Testis (tissue), 2 donors: ENCODE measurements at regions not wholly inside any gene's neighbourhood (a gene's known extent, or its start where the extent isn't known, plus 50 kb on each side); places are given as distances from the start of the nearest gene placed in this dataset.

ENCODE experiments used
- DNase-seq: peaks from one replicate; pipeline ENCODE4 v3.0.0-alpha.2; 2019
- H3K27ac ChIP-seq, 2 donors: fragments of 200-600 bp; sonication (generic); one replicate each; pipeline ENCODE4 v1.5.1; 2019
- H3K27me3 ChIP-seq: fragments of 200-600 bp; sonication (generic); one replicate; pipeline ENCODE4 v1.5.1; 2019
- H3K36me3 ChIP-seq: fragments of 200-600 bp; sonication (generic); one replicate; pipeline ENCODE4 v1.5.1; 2017; ENCODE audit warnings: low read depth; ENCODE audit errors: missing control alignments
- H3K4me1 ChIP-seq: fragments of 200-600 bp; sonication (generic); one replicate; pipeline ENCODE4 v1.5.1; 2019
- H3K4me3 ChIP-seq, 2 donors: fragments of 200-600 bp; sonication (generic); one replicate each; pipeline ENCODE4 v1.5.1; 2017 to 2019
- H3K9me3 ChIP-seq: fragments of 200-600 bp; sonication (generic); one replicate; pipeline ENCODE4 v1.5.1; 2017
- CTCF ChIP-seq, 3 experiments: fragments of 450-650 bp in 2 of 3; fragments of 200-600 bp in 1 of 3; sonication (generic) in 1 of 3; IDR thresholded peaks; one replicate each; pipeline ENCODE4 v1.5.1; 2016 to 2019; ENCODE audit warnings: antibody characterized with exemption in 3 of 3, mild to moderate bottlenecking in 2 of 3, moderate library complexity in 1 of 3
- POLR2A ChIP-seq: fragments of 450-650 bp; IDR thresholded peaks from one replicate; pipeline ENCODE4 v1.6.1; 2017; ENCODE audit warnings: antibody characterized with exemption, mild to moderate bottlenecking, moderate library complexity
- WGBS, 2 donors: methylation state at CpG; one replicate each; pipeline ENCODE4 v1.1.5; 2018; 5-methylcytosine and 5-hydroxymethylcytosine counted together
- intact Hi-C: fragments of 100-400 bp; cut with DNase I; formaldehyde crosslinking; loops from one replicate; pipeline ENCODE4 v1.15.1; 2023; ENCODE audit warnings: low total_unique reads

GRCh38 chr7:12788171-12788570 lies 100.7 kb downstream of the ARL4A start:
- intact Hi-C loops = no loop called here
- H3K4me3 ChIP-seq = no peak overlapping the region
- 87 to 91% methylated on average over 2 of the region's 2 CpGs for WGBS, 2 donors

GRCh38 chr7:12788591-12788990 lies 101.2 kb downstream of the ARL4A start:
- H3K27me3 ChIP-seq = no peaks in the 10 kb centered on the region
- no peaks in the 10 kb centered on the region for H3K9me3 ChIP-seq
- no peak overlapping the region for H3K27ac ChIP-seq
- no peaks in the 10 kb centered on the region for H3K4me1 ChIP-seq
- H3K36me3 ChIP-seq = no peaks in the 10 kb centered on the region
- WGBS, 2 donors = 79 to 91% methylated on average over 4 of the region's 4 CpGs
- TF ChIP-seq CTCF (IDR thresholded peaks at IDR 0.05) (no peak), POLR2A (no peak)
- no peak overlapping the region for H3K4me3 ChIP-seq
- intact Hi-C loops = no loop called here
- DNase-seq = no peak

More at GRCh38 chr7:12788171-12788570, 100.7 kb downstream of the ARL4A start:
- TF ChIP-seq POLR2A = no peak
- no peak for TF ChIP-seq CTCF (IDR thresholded peaks at IDR 0.05)
- Histone ChIP-seq H3K9me3 (no peaks in the 10 kb centered on the region), H3K4me1 (no peaks in the 10 kb centered on the region), H3K27ac (no peak overlapping the region), H3K27me3 (no peaks in the 10 kb centered on the region), H3K36me3 (no peaks in the 10 kb centered on the region)
- no peak for DNase-seq

- intact Hi-C loops = no loop called here
- no peak overlapping the region for H3K27ac ChIP-seq
- H3K4me1 ChIP-seq = no peaks in the 10 kb centered on the region
- no peak overlapping the region for H3K4me3 ChIP-seq
- no peak for DNase-seq
- H3K9me3 ChIP-seq = no peaks in the 10 kb centered on the region
- no peaks in the 10 kb centered on the region for H3K36me3 ChIP-seq
- H3K27me3 ChIP-seq = no peaks in the 10 kb centered on the region
- TF ChIP-seq CTCF (IDR thresholded peaks at IDR 0.05) (no peak), POLR2A (no peak)
- 86 to 98% methylated on average over 3 of the region's 3 CpGs for WGBS, 2 donors
These were observed 107.4 kb downstream of the ARL4A start for GRCh38 chr7:12794722-12795302.

- no peak for TF ChIP-seq CTCF (IDR thresholded peaks at IDR 0.05)
- no peak for TF ChIP-seq POLR2A
- H3K27me3 ChIP-seq = no peaks in the 10 kb centered on the region
- no peak for DNase-seq
- WGBS, 2 donors = 69 to 74% methylated on average over 4 of the region's 4 CpGs
- H3K9me3 ChIP-seq = no peaks in the 10 kb centered on the region
- no peaks in the 10 kb centered on the region for H3K4me1 ChIP-seq
- no peak overlapping the region for H3K27ac ChIP-seq
- no peaks in the 10 kb centered on the region for H3K36me3 ChIP-seq
- H3K4me3 ChIP-seq = no peak overlapping the region
- intact Hi-C loops = no loop called here
These were observed 109.1 kb downstream of the ARL4A start for GRCh38 chr7:12796397-12797127.

- TF ChIP-seq CTCF (IDR thresholded peaks at IDR 0.05) (no peak), POLR2A (no peak)
- H3K27me3 ChIP-seq = no peaks in the 10 kb centered on the region
- H3K36me3 ChIP-seq = no peaks in the 10 kb centered on the region
- no peak for DNase-seq
- no peak overlapping the region for H3K4me3 ChIP-seq
- intact Hi-C loops = no loop called here
- no peak overlapping the region for H3K27ac ChIP-seq
- H3K4me1 ChIP-seq = no peaks in the 10 kb centered on the region
- no peaks in the 10 kb centered on the region for H3K9me3 ChIP-seq
- WGBS, 2 donors = 63 to 73% methylated on average over 3 of the region's 3 CpGs
These were observed 113.1 kb downstream of the ARL4A start for GRCh38 chr7:12800486-12800885.
